SKM-1 (cell line): ENCODE measurements at regions not wholly inside any gene's neighbourhood (a gene's known extent, or its start where the extent isn't known, plus 50 kb on each side); places are given as distances from the start of the nearest gene placed in this dataset.

Experiments
- DNase-seq: peaks from one replicate; lab custom pipeline; 2025; ENCODE audit not compliant: unreplicated experiment; lab: John Stamatoyannopoulos, UW

DNA sequence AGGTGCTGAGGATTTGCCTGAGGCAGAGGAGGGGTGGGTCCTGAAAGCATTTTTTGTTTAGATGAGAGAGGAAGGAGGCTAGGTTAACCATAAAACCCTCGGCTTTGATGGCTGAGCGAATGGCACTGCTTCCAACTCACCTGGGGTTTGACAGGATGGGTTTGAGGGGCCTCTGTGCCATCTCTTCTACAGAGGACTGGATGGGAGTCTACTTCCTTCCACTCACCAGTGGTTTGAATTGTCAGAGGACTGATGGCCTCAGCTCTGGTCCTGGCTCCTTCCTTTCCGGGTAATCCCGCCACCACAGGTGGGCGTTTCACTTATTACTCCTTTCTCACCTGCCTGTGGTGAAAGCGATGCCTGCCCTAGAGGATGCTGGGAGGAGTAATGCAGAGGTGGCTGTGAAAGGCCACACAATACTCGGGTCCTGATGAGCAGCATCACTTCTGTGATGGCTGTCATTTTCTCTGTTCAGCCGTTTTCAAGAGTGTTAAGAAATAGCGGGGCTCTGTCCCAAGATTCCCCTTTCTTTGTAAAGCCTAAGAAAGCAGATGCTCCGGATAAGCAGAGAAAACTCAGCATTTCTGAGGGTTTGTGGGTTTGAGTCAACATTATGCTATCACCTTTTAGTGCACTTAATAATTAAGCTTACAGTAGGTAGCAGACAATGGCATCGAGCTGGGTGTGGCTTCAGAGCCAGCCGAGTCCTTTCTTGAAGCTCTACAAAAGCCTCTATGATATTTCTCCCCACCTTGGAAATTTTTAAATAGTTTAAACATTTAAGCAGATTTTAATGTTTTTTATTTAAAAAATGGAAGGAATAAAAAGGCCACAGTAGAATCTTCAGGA, 220.7 kb downstream of the HLX start:
- DNase-seq = no peak

DNA sequence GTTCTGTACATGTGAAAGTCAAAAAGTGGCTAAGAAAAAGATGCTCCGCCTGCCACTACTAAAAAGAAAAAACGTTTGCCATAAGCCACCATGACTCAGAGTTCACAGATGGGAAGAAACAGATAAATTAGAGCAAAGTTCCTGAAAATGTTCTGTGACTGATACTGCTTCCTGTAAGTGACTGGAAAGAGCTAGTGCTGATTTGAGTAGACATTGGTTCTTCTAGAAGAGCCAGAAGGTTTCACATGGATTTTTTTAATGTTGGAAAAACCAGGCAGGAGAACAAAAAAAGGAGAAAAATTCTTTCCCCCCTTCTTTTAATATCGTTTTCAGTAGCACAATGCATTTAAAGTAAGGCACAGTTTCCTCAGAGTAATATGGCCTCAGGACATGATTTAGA, 221.4 kb downstream of the HLX start:
- DNase-seq = peak; percentile 64

DNA sequence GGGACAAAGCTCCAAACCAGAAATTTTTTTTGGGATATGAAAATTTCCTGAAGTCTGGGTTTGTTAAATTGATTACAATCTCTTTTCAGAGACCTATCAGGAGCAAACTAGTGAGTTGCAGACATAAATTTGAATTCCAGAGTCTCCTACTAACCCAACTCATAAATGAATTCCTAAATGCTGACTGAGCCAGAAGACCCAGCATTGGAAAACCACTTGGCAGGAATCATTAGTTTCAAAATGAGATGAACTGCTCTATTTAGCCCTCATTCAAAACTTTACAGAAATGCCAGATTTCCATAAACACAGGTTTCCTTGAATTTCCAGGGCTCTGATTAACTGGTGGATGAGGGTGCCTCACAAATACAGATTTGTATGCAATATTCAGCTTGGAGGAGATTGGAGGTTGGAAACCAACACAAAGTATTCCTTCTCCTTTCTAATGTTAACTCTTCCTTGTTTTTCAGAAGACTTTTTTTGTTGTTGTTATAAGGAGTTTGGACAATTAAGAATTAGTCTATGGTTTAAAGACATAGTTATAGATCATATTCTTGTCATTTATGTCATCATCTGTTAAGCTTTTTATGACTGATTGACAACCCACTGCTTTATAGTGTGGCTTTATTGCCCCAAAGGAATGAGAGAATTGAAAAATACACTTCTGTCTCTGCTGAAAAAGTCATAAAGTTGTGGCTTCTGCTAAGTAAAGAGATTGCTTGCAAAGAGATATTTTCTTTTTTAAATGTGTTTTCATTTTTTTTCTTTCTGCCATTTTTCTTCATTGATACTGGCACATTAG, 222.8 kb downstream of the HLX start:
- no peak for DNase-seq

- DNase-seq = no peak
These were observed 225.4 kb downstream of the HLX start for GRCh38 chr1:221104596-221104995.

GRCh38 chr1:221105578-221105977, 226.3 kb downstream of the HLX start:
- DNase-seq = no peak

DNA sequence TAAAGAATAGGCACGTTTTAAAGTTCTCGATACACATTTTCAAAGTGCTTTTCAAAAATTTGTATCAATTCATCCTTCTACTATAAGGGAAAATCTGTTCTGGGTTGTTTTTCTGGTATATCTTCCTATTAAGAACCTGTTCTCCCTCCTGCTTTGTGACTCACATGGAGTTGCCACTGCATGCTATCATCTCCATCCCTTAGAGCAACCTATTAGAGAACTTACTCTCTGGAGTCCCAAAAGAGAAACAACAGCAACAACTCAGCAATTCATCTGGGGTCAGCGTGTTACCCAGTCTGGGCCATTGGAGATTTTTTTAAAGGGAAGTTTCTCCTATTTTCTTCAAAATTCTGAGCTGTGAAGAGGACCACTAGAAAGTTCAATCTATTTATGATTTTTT, 227.4 kb downstream of the HLX start:
- no peak for DNase-seq

DNA sequence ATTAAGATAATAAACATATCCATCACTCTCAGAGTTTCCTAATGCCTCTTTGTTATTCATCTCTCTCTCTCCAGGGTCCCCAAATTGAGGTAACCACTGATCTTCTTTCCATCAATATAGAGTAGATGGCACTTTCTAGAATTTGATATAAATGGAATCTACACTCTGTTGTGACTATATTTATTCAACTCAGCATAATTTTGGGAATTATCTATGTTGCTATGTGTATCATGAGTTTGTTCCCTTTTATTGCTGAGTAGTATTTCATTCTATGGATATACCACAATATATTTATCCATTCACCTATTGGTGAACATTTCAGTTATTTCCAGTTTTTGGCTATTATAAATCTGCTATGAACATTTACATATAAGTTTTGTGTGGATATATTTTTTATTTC, 230.7 kb downstream of the HLX start:
- no peak for DNase-seq

- no peak for DNase-seq
These were observed 237.9 kb downstream of the HLX start for GRCh38 chr1:221117133-221117532.

DNA sequence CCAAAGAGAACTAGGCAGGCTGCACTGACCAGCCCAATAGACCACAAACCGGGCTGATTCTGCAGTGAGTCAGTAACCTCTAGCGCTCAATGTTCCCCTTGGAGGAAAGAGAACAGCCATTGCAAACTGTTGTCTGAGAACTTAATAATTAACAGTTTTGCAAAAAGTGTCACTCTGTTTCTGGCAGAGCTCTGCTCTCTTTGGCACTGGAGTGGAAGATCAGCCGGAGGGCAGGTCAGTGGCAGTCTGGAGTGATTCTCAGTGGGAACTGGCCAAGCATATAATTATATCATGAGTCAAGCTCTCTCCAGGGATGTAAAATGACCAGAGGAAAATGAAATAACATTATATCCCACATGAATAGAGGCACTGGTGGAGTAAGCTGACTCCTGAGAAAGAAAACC, 238.3 kb downstream of the HLX start:
- DNase-seq = no peak

DNA sequence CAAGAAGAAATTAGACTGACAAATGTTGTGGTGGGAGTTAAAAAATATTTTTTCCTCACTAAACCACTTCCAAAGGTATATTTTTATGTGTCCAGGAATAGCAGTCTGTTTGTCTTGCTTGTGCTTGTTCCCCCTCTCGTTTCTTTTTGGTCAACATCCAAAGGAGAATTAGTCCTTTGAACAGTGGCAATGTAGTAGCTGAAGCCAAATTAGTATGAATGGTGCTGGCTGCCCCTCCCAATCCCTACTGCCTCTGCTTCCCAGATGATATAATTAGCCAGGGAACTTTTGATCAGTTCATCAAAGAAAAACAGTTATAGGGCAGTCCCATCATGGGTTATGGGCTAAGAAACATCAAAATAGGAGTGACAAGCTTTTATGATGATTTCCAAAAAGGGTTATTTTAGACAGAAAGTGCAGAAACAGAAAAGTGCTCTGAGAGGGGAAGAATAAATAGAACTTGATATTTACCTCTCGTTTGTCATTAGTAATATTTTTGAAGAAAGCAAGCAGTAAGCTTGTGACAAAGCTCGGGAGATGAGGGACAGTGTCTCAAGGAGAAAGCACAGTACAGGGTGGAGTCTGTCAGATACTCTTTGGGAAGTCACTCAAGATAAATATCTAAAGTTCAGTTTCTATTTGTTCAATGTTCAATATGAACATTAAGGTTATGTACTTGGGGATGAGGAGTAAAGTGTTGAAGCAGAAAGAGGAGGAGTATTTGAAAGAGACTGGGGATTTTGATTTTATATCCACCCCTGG, 239.1 kb downstream of the HLX start:
- DNase-seq = no peak

GRCh38 chr1:221118938-221119320, 239.7 kb downstream of the HLX start:
- no peak for DNase-seq

GRCh38 chr1:221122501-221122900, 243.3 kb downstream of the HLX start:
- no peak for DNase-seq

DNA sequence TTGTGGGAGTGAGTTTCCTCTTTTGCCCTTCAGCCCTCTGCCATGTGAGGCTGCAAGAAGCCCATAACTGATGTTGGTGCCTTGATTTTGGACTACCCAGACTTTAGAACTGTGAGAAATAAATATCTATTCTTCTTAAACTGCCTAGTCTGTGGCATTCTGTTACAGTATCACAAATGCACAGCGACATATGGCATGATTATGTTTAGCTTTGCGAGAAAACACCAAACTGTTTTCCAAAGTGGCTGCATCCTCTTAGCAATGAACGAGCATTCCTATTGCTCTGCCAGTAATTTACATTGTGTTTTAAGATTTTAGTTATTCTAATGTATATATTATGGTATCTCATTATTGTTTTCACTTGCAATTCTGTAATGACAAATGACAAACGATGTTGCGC, 246.7 kb downstream of the HLX start:
- DNase-seq = no peak

DNA sequence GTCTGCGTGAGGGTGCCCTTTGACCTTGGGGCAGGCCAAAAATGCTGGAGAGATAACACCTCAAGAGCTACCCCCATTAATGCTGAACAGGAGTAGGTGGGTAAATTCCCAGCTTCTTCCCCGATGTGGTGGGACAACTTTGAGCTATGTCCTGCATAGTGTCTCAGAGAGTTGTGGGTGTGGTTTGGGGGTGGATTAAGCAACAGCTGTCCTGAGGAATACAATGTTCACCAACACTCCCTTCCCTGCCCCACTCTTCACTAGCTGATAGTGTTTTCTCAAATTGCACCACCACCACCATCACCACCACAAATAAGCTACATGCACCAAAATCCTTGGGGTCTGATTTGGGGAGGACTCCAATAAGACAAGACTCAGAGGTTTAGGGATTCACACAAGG, 258.4 kb downstream of the HLX start:
- DNase-seq = no peak

DNA sequence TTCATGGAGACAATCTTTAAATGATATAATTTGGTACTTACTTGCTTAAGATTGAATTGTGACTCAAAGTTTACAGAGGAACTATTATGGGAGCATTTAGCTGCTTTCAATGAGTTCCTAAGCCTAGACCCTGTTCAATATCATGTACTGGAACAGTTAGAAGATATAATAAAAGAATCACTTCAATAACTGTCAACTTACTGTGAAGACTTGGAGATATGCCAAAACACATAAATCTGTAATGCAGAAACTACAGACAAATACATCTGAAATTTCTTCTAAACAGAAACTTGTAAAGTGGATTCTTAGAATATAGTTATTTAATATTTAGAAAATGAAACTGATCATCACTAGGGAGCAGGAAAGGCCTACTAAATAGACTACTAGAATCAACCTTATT, 259.3 kb downstream of the HLX start:
- DNase-seq = no peak

DNA sequence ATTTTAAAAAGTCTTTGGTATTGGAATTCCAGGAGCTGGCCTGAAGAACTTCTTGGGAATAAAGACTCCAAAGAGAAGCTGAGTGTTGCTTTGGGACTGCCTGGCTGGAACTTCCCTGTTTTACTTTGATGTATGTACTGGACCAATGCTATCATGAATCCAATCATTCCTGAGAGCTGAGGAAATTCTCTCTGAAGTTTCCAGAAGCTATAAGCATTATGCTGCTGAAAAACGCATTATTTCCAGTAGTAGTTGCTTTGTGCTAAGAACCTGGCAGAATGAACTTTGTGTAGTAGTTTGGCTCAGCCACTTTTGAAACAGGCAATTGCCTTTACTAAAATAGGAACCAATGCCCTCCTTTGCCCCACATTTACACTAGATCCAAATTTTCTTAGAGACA, 260.7 kb downstream of the HLX start:
- no peak for DNase-seq

DNA sequence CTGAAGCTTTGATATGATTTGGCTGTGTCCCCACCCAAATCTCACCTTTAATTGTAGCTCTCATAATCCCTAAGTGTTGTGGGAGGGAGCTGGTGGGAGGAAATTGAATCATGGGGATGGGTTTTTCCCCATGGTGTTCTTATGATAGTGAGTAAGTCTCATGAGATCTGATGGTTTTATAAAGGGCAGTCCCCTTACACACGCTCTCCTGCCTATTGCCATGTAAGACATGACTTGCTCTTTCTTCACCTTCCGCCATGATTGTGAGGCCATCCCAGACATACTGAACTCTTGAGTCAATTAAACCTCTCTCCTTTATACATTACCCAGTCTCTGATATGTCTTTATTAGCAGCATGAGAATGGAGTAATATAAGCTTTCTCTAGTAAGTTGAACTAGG, 261.9 kb downstream of the HLX start:
- DNase-seq = no peak

DNA sequence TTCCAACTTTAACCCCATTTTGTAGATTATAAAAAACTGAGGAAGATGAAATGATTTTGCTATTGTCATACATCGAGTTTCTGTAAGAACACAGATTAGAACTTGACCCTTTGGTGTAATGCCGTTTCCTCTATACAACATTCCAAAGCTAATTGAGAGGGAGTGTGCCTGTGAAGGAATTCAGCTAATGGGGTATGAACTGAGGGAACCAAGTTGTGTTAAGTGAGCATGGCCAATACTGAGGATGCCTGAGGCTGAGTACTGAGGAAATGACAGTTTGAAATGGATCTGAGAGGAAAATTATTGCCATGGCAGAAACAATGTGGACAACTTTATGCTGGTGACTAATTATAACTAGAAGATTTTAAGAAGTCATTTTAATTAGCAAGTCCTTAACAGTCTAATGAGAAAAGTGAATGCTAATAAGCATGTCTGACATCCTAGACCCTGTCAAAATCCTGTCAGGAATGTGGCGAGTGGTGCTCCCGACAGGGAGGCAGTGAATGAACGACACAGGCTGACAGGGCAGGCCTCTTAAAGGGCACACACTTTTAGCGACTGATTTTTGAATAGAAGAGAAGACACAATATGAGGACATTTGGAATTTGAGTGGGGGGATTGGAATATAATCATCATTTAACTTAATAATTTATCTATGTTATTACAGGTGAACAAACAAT, 262.5 kb downstream of the HLX start:
- DNase-seq = no peak

DNA sequence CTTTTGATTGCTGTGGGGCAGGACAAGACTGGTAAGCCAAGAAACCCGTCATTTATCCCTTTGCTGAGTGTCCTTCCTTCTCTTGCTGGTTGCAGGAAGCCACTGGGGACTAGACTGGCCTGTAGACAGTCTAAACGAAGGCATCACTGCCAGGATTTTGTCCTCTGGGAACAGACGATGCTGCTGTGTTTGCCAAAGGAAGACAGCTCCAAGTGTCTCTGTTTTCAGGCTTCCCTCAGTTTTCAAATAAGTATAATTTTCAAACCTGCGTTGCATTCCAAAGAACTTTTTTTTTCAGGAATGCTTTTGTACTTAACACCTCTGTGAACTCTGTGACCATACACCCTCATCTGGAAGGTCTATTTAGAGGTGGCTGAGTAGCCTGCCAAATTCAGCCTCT, 269.4 kb downstream of the HLX start:
- no peak for DNase-seq

DNA sequence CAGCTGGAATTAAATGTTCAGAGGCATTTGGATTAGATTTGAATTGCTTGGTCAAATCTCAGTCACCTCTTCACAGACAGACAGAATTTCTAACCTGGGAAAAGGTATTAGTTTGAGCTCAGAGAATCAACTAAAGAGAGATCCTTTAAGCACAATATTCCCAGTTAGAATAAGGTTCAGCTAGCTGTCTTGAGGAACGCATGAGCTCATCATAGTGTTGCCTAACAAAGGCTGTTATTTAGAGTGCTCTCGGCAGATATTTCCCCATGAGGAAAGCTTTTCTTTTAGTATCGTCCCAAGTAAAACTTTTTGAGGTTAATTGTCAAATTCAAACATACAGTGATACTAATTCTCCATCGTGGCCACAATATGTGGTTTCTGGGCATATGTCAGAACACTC, 269.9 kb downstream of the HLX start:
- no peak for DNase-seq

DNA sequence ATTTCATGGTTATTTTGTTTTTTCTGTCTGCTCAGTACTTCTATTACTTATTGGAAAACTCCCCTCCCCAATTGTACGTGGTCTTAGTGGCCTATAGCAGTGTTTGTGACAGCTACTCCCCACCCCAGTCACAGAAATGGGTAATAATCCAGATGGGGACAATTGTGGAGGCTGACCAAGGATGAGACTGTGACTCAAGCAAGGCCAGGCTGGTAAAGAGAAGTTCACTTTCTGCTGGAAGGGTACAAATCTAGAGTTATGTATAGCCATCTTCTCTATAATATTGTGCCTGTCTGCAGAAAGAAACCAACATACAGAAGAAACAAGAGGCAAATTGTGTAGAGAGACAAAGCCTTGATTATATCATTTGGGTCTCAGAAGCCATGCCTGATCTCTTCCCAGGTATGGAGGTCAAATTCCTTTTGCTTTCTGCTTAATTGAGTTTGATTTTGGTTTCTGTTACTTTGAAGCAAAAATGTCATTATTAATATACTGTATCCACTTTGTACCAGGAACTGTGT, 270.4 kb downstream of the HLX start:
- no peak for DNase-seq
